ENCODE measurements at regions not wholly inside any gene's neighbourhood (a gene's known extent, or its start where the extent isn't known, plus 50 kb on each side); places are given as distances from the start of the nearest gene placed in this dataset.
"Not testable (repeated sequence)": the region's sequence is repeated elsewhere in the genome, so short reads cannot be mapped to it uniquely, and the experiment has no call there.

DNA sequence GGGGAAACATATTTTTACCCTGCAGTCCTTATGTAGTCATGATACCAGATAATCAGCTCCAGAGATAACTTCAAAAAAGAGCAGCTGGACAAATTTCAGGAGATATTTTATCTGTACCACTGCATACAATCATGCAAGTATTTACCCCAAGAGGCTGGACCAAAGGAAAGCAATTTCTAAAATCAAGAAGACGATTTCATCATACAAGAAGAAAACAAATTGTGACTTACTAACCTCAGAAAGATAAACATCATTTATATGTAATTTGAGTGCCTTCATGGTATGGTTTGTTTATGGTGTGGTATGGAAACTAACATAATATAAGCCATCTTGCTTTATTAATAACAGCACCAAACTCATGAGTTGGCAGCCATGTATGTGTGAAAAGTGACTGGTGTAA, 603.6 kb downstream of the PSAT1 start:
- no peak for DNase-seq (ENCODE audit: low read depth in 1 of 2, low spot score in 1 of 2)

DNA sequence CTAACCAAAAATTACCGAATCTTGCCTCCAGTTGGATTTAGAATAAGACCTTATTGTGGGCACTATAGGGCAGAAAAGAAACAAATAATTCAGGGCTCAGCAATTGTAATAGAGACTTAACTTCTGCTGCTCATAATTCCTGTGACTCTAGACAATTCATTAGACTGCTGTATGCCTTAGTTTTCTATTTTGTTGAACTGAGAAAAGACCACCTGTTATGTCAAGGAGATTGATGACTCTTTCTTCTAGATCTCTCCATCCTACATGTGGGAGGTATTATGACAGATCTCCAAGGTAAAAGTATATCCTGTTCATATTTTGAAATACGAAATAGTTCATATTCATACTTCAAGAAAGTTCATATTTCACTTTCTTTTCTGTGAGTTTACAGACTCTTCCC, 605.1 kb downstream of the PSAT1 start:
- no peak for DNase-seq (ENCODE audit: low read depth in 1 of 2, low spot score in 1 of 2)

DNA sequence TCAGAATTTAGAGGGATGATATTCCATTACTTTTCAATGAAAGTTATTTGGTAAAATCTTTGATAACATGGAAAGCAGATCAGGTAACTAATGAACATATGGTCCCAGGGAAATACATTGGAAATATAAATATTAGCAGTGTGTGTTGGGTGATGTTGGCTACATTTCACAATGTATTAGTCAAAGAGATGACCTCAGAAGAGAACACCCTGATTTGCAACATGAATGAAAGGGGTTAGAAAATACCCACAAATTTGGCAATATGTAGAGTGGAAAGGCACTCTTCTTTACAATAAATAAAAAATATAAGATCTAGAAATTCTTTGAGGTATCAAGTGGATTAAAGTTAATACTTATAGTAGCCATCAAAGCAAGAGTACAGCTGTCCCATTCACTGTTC, 606.7 kb downstream of the PSAT1 start:
- no peak for DNase-seq (ENCODE audit: low read depth in 1 of 2, low spot score in 1 of 2)

DNA sequence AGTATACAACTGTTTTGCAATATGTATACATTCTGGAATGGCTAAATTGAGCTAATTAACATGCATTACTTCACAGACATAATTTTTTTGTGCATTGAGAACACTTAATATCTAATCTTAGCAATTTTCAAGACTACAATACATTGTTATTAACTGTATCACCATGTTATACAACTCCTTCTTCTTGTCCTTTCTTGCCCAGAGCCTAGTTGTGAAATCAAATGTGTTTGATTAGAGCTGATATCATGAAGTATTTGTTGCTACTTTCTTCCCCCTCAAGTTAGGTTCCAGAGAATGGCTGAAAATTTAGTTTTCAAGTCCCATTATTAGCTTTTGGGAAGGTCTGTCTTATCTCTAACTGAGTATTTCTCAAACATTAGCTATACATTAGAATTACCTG, 607.8 kb downstream of the PSAT1 start:
- DNase-seq (ENCODE audit: low read depth in 1 of 2, low spot score in 1 of 2) = no peak

DNA sequence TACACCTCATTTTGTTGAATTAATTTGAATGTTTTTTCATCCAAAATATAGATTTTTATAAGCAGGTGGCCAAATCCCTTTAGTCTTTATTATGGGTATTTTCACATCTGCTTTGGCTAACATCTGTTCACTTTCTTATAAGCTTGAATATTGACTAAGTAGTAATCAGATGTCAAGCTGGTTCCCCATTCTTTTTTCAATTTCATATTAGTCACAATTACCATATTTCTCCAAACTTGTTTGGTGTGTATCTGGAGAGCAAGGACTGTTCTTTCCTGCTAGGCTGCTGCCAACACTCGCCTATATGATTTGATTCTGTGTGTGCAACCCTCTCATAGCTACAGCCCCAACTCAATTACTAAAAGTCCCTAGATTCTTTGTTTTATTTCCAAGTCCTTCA, 608.5 kb downstream of the PSAT1 start:
- DNase-seq (ENCODE audit: low read depth in 1 of 2, low spot score in 1 of 2) = no peak

DNA sequence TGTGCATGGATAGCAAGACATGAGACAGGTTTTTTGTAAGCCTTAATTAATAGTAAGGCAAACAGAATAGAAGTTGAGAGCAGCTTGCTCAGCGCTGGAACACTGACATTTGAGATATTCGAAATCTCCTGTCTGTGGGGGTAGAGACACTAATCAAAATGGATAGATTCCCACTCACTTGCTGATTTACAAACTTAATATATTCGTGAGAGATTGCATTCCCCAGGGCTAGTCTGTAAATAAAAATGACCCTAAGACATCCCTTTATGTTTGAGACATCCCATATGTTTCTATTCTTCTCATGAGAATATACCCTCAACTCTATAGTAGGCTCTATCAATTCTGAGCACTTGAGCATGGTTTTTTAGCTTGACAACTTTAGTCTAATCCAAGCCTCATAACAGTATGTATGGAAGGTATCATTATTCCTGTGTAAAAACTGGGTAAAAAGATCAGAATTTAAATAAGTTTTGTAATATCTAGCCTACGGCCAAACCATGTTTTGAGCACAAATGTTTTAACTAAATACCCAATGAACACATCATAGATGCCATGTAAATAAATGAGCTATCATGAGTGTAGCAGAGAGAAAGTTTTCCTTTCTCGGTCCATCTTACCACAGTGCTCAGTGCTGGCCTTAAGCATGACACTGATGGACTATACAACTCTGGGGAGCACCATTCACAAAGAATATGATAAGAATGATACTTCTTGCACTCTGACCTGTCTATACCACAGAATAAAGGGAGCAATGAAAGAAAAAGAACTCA, 609.2 kb downstream of the PSAT1 start:
- no peak for DNase-seq (ENCODE audit: low read depth in 1 of 2, low spot score in 1 of 2)

DNA sequence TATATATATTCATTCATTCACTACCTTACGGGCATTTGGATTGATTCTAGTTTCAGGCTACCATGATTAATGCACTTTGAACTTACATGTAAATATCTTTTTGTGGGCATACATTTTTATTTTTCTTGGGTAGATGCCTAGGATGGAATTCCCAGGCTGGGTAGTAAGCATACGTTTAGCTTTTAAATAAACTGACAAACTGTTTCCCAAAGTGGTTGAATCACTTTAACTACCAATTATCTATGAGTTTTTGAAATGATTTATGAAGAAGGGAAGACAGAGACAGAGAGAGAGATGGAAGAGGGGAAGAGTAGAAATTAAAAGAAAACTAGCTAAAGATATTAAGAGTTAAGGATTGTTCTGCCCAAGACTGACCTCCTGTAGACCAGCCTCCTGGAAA, 612.6 kb downstream of the PSAT1 start:
- DNase-seq (ENCODE audit: low read depth in 1 of 2, low spot score in 1 of 2) = no peak

DNA sequence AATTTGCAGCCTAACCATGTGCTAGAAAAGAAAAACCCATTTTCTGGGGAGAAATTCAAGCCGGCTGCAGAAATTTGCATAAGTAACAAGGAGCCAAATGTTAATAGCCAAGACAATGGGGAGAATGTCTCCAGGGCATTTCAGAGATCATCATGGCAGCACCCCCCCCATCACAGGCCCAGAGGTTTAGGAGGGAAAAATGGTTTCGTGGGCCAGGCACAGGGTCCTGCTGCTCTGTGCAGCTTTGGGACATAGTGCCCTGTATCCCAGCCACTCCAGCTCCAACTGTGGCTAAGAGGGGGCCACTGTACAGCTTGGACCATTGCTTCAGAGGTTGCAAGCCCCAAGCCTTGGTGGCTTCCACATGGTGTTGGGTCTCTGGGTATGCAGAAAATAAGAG, 620.0 kb downstream of the PSAT1 start:
- not testable (repeated sequence) for DNase-seq (ENCODE audit: low read depth in 1 of 2, low spot score in 1 of 2)

DNA sequence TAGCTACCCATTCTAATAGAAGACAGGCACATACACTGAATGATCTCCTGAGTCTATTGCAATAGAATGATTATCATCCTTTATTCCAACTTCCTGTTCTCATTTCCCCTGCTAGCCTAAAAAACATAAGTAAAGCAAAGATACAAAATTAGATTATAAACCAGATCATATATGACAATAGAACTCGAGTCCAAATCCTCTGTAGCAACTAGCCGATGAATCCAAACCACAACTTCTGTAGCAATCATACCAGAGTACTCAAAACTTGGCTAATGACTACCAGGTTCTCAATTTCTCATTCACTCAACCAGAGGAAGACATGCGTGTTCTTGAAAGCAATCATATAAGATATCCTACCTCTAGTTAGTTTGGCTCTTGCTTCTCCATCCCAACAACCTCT, 622.1 kb downstream of the PSAT1 start:
- DNase-seq (ENCODE audit: low read depth in 1 of 2, low spot score in 1 of 2) = no peak

DNA sequence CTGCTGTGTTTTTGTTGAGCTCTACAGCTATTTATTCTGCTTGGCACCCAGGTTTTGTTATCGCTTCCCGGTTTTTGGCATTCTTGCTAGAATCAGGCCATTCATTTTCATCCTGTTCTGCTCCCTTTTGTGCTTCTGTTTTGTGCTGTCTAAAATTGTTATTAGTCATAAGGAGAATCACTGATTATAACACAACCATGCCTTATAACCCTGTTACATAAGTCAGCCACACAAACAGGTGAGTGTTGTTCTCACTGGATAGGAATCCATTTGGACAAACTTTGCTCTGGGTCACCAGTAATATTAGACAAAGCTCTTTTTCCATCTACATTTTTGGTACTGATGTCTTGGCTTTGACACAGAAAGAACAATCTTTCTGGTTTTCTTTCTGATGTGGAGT, 622.8 kb downstream of the PSAT1 start:
- DNase-seq (ENCODE audit: low read depth in 1 of 2, low spot score in 1 of 2) = no peak

DNA sequence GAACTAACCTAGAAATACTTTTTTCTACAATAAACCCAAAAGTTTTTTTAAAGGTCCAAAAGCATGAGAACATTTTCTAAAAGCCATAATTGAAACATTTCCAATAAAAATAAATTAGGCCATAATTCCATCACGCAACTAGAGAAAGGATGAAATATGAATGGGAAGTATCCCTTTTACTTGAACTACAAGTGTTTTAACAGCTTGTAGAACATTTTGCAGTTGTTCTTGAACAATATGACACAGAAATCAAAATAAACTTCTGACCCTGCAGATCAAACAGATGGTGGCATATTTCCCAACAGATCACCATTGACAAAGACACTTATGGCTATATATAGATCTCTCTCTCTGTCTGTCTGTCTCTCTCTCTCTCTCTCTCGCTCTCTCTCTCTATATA, 624.4 kb downstream of the PSAT1 start:
- DNase-seq (ENCODE audit: low read depth in 1 of 2, low spot score in 1 of 2) = no peak

DNA sequence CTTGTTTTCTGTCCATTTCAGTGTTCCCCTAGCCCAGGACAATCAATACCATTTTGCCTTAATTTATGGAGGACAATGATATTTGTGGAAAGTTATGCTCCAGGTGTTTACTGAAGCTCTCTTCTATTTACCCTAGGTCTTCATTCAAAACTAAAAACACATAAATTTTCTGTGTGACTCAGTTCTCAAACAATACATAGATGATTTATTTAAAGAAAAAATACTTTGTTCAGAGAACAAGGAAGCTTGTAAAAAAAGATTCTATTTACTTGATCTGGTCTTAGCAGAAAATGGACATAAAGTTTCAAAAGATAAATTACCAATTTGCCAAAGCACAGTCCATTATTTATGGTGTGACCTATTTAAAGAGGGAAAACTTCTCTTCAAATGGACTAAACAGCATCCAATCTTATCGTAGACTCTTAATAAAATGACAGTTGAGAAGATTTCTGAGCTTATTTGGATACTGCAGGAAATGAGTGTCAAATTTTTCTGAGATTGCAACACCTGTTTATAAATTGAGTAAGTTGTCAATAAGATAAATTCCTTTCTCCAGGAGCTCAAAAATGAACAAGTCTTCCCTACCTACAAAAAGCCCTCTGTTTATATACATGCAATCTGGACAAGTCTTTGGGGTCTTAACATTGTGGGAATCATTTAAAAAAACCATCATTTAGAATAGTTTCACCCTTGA, 627.2 kb downstream of the PSAT1 start:
- no peak for DNase-seq (ENCODE audit: low read depth in 1 of 2, low spot score in 1 of 2)

DNA sequence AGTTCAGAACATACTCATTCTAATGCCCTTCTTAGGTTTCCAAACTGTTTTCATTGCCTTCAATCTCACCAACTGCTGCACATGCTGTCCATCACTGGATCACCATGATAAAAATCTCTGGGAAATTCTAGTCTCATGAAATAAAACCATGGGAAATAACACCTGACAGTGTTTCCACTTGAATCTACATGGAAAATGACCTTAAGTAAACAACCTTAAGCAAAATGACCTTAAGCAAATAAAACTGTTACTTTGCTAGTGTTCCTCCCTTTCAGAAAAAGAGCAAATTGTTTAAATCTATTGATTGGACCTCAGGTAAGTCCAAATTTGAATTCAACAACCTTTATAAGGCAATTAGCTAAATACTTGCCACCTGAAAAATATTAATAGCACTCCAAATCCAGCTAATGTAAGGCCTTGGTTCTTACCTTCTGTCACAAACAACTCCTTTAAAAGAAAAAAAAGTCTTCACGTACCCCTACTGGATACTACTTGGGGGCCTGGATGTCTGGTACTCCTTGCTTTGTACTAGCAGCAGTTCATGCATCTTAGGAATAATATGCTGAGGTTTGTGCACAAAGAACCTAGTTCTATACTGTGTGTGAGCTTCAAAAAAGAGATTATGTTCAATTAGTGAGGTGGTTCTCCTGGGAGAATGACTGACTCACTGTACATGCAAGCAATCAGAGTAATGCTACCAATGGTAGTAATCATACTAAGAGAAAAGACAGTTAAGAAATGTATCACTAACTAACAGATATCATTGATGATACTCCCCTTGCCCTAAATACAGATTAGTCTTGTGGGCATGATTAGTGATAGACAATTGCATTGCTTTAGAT, 630.4 kb downstream of the PSAT1 start:
- DNase-seq (ENCODE audit: low read depth in 1 of 2, low spot score in 1 of 2) = no peak

DNA sequence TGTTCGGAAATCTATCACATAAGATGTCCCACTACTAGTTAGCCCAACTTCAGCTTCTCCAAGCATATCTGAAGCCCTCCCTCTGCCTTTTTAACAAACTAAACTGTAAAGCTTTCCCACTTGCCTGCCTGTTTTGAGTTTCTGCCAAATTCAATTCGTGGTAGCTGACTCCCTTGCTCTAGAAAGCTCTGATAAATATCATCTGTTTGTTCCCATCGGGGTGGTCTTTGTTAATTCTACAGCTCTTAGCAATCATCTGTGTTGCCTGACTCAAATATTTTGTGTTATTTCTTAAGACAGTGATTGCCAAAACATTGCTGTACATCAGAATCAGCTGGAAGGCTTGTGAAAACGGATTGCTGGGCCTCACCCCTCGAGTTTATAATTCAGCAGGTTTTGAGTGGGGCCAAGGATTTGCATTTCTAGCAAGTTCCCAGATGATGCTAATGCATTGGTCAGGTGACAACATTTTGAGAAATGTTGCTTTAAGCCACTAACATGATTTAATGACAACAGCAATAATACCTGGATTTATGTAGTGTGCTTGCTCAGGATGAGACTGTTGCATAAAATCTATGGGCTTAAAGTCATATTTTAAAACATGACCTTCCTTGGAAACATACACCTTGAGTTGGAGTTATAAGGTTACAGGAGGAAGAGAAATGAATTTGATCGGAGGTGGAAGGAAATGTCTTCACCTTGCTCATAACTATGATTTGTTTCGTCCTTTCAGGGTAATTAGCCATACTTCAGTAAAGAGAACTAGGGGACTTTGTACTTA, 631.9 kb downstream of the PSAT1 start:
- no peak for DNase-seq (ENCODE audit: low read depth in 1 of 2, low spot score in 1 of 2)

DNA sequence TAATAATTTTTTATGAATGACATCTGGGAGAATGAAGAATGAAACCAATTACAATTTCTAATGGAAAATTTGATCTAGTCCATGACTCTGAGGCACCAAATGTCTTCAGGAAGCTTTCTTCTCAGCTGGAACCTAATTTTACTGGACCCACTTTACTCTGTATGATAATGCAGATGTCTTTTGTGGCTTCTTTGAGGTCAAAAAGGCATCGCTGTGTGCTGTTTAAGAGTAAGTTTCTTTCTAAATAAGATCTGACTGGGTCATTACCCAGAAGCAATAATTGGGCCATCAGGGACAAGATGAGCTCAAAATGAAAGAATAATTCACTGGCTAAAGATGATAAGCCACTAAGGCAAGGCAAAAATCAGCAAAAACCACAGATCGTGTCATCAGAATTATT, 633.4 kb downstream of the PSAT1 start:
- DNase-seq (ENCODE audit: low read depth in 1 of 2, low spot score in 1 of 2) = no peak

DNA sequence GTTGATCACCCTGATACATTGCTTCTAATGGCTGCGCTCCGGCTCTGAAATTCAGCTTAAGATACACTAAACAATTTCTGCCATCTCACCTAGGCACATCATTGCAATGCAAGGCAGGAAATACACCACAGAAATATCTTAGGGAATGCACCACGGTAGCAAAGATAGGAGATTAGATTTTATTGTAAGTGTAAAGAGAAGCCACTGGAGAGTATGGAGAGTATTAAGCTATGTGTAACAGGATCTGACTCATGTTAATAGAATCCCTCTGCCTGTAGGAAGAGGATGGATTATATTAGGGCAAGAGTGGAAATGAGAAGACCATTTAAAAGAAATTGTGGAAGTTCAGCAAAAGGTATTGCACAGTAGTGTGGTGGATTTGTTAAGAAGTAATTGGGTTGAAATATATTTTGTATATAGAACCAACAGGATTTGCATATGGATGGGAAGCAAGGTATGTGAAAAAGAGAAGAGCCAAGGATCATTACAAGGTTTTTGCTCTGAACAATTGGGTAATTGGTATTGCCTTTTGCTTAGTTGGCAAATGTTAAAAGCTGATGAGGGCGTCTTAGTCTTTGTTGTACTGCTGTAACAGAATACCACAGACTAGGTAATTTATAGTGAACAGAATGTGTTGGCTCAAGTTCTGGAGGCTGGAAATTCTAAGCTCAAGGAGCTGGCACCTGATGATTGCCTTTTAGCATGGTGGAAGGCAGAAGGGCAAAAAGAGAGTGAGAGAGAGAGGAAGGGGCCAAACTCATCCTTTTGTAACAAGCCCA, 636.1 kb downstream of the PSAT1 start:
- no peak for DNase-seq (ENCODE audit: low read depth in 1 of 2, low spot score in 1 of 2)

DNA sequence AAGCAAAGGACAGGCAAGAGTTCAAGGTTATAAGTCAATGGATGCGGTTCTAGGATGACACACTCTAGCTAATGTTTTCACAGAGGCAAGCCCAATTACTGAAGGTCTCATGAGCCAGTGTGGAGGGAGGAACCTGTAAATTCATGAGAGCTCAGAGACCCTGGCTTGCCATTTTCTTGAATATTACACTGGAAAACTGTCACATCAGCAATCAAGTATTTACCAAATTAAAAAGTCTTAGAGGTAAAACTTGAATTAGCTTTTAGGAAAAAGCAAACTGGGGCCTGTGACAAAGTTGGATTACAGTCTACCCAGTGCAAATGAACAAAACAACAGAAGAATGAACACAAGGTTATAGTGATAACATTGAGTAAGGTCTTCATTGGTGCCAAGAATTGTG, 636.9 kb upstream of the TLE4 start:
- no peak for DNase-seq (ENCODE audit: low read depth in 1 of 2, low spot score in 1 of 2)

DNA sequence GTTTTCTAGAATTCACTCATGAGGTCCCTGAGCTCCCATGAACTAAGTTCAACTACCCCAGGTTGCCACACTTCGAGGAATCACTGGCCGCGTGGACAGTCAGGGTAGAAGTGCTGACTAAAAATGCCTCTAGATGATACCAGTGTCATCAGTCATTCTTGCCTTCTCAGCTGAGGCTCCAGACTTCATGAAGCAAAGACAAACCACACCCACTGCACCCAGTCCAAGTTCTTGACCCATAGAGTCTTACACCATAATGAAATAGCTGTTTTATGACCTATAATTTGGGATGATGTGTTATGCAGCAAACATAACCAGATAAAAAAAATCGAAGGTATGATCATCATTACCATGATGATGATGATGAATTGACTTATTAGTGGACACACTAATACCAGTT, 632.9 kb upstream of the TLE4 start:
- DNase-seq (ENCODE audit: low read depth in 1 of 2, low spot score in 1 of 2) = no peak

DNA sequence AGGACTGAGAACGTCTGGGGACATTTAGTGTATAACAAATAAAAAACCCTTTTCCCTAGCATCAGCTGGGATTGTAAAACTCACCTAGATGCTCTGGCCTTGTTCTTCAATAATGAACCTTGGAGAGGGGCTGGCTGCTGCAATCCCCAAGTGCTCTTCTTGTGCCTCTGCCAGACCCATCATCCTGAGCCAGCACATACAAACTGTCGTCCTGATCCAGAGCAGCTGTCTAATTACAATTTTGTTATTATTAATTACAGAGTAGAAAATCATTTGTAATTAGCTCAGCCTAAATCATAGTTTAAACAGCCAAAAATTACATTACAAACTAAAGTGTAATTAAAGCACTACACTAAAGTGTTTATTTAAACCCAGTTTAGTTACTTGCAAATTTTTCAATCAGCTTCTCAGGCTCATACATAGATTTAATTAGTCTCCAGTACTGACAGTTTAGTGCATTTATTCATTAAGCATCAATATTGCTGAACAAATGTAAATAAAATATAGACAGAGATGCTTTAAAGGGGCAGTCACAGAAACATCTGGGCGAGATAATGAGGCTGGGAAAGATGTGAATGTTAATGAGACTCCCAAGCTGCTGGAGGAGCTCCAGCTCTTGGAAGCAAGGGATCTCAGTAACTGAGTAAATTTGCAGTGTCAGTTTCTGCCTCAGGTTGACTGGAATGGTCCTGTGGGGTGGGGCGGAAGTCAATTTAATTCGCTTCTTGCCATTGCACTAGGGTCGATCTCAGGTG, 632.3 kb upstream of the TLE4 start:
- no peak for DNase-seq (ENCODE audit: low read depth in 1 of 2, low spot score in 1 of 2)

All from activated T-helper 1 cell treated with anti-CD3 and anti-CD28 coated beads, Interleukin-2, amount 50 U/mL, for 16 hours (primary cell).